CD4-positive, alpha-beta T cell (primary cell): ENCODE measurements at regions not wholly inside any gene's neighbourhood (a gene's known extent, or its start where the extent isn't known, plus 50 kb on each side); places are given as distances from the start of the nearest gene placed in this dataset.

Experiments used
- ATAC-seq: fragments of 200-7000 bp; cut with Tn5 transposase; one replicate; pipeline ENCODE4 v1.10.0; 2022; ENCODE audit warnings: mild to moderate bottlenecking; ENCODE audit not compliant: poor library complexity
- CTCF ChIA-PET: fragments of 350-600 bp; sonication (Branson Sonifier 250); formaldehyde crosslinking; loops from one replicate; lab custom pipeline; 2021; ENCODE audit warnings: antibody characterized with exemption, inconsistent platforms; lab: Charles Lee
- POLR2A ChIA-PET: fragments of 350-600 bp; sonication (Branson Sonifier 250); formaldehyde crosslinking; loops from one replicate; lab custom pipeline; 2021; ENCODE audit warnings: antibody characterized with exemption, inconsistent platforms; lab: Charles Lee
- DNase-seq, 14 experiments: peaks; one replicate each; pipeline ENCODE4 v3.0.0-alpha.2; 2013 to 2020; ENCODE audit warnings: mixed read lengths in 2 of 14
- H3K27ac ChIP-seq, 2 donors: one replicate each; pipeline versions ENCODE4 v1.5.1 to v1.7.0; 2013; ENCODE audit warnings: low read length in 2 of 2, low read depth in 1 of 2, mild to moderate bottlenecking in 1 of 2
- H3K27me3 ChIP-seq, 2 experiments: 1 replicate in 1 of 2; 2 replicates in 1 of 2; pipeline versions ENCODE4 v1.6.1 to v1.7.0; 2013; ENCODE audit warnings: low read length in 2 of 2, control low read depth in 1 of 2, mild to moderate bottlenecking in 1 of 2, moderate library complexity in 1 of 2; ENCODE audit not compliant: insufficient read depth in 2 of 2, control insufficient read depth in 1 of 2
- H3K36me3 ChIP-seq: one replicate; pipeline ENCODE4 v1.6.1; 2013; ENCODE audit warnings: low read length, control low read depth; ENCODE audit not compliant: insufficient read depth
- H3K4me1 ChIP-seq: one replicate; pipeline ENCODE4 v1.6.1; 2013; ENCODE audit warnings: low read length, control low read depth; ENCODE audit not compliant: insufficient read depth
- H3K4me3 ChIP-seq: one replicate; pipeline ENCODE4 v1.5.1; 2013; ENCODE audit warnings: mild to moderate bottlenecking, low read length, moderate library complexity
- H3K9me3 ChIP-seq, 2 experiments: 1 replicate in 1 of 2; 2 replicates in 1 of 2; pipeline versions ENCODE4 v1.6.1 to v1.7.0; 2013; ENCODE audit warnings: low read length in 2 of 2, mild to moderate bottlenecking in 2 of 2, control low read depth in 1 of 2, moderate library complexity in 1 of 2; ENCODE audit not compliant: control insufficient read depth in 1 of 2, insufficient read depth in 1 of 2
- H3K27ac Mint-ChIP-seq: one replicate; pipeline ENCODE4 v1.8.0; 2020; ENCODE audit warnings: mixed read lengths
- H3K27me3 Mint-ChIP-seq: one replicate; pipeline ENCODE4 v1.8.0; 2021; ENCODE audit warnings: mixed read lengths
- H3K36me3 Mint-ChIP-seq: one replicate; pipeline ENCODE4 v1.8.0; 2021; ENCODE audit warnings: low read depth, mixed read lengths
- H3K4me1 Mint-ChIP-seq: one replicate; pipeline ENCODE4 v1.8.0; 2021; ENCODE audit warnings: low read depth, mixed read lengths
- H3K4me3 Mint-ChIP-seq: one replicate; pipeline ENCODE4 v1.8.0; 2020; ENCODE audit warnings: mild to moderate bottlenecking, mixed read lengths
- H3K9me3 Mint-ChIP-seq: one replicate; pipeline ENCODE4 v1.8.0; 2020; ENCODE audit warnings: mixed read lengths
- CTCF ChIP-seq: fragments of 200-600 bp; IDR thresholded peaks from one replicate; pipeline ENCODE4 v1.8.0; 2022; ENCODE audit warnings: antibody characterized with exemption, mild to moderate bottlenecking
- intact Hi-C, 2 experiments: fragments of 100-400 bp; cut with DNase I in 1 of 2; cut with micrococcal nuclease in 1 of 2; formaldehyde crosslinking; loops; one replicate each; pipeline versions ENCODE4 v1.15.1 to v1.9.0; 2023 to 2025; cut with DNase I, micrococcal nuclease

- H3K27ac Mint-ChIP-seq: no peak overlapping the region
- Histone ChIP-seq H3K9me3 (peaks cover 0 to 3% of the 10 kb centered on the region in 2 experiments), H3K27ac (no peak overlapping the region), H3K27me3 (no peaks in the 10 kb centered on the region), H3K36me3 (no peaks in the 10 kb centered on the region), H3K4me3 (no peak overlapping the region), H3K4me1 (peaks cover 4% of the 10 kb centered on the region)
- ChIA-PET CTCF (no interaction called here), POLR2A (no interaction called here)
- no peak overlapping the region for H3K4me3 Mint-ChIP-seq
- peaks cover 6% of the 10 kb centered on the region for H3K4me1 Mint-ChIP-seq
- intact Hi-C loops: no loop called here
- no peak for TF ChIP-seq CTCF
- DNase-seq (no peak), ATAC-seq (no peak)
- no peaks in the 10 kb centered on the region for H3K27me3 Mint-ChIP-seq
- no peaks in the 10 kb centered on the region for H3K36me3 Mint-ChIP-seq
- peaks cover 2% of the 10 kb centered on the region for H3K9me3 Mint-ChIP-seq
Observed at GRCh38 chr1:55381983-55382382, 166.8 kb upstream of the USP24 start.

- Mint-ChIP-seq H3K4me3 (no peak overlapping the region), H3K27ac (no peak overlapping the region)
- no peak for TF ChIP-seq CTCF
Observed at GRCh38 chr1:55381491-55381890, 166.3 kb upstream of the USP24 start.

GRCh38 chr1:55380355-55380970 is 165.3 kb upstream of the USP24 start:
- no peaks in the 10 kb centered on the region for H3K27me3 ChIP-seq
- ChIA-PET POLR2A (no interaction called here), CTCF (no interaction called here)
- Mint-ChIP-seq H3K4me1 (peaks cover 6% of the 10 kb centered on the region), H3K4me3 (no peak overlapping the region), H3K27ac (no peak overlapping the region), H3K27me3 (no peaks in the 10 kb centered on the region), H3K9me3 (no peaks in the 10 kb centered on the region), H3K36me3 (no peaks in the 10 kb centered on the region)
- H3K4me3 ChIP-seq: no peak overlapping the region
- no peak overlapping the region for H3K27ac ChIP-seq
- no peaks in the 10 kb centered on the region for H3K9me3 ChIP-seq
- intact Hi-C loops: no loop called here
- no peaks in the 10 kb centered on the region for H3K36me3 ChIP-seq
- no peak for TF ChIP-seq CTCF
- DNase-seq (no peak), ATAC-seq (no peak)
- H3K4me1 ChIP-seq: peaks cover 4% of the 10 kb centered on the region

More at GRCh38 chr1:55381491-55381890, 166.3 kb upstream of the USP24 start:
- Histone ChIP-seq H3K4me1 (peaks cover 4% of the 10 kb centered on the region), H3K27me3 (no peaks in the 10 kb centered on the region), H3K9me3 (peaks cover 0 to 3% of the 10 kb centered on the region in 2 experiments), H3K27ac (no peak overlapping the region), H3K36me3 (no peaks in the 10 kb centered on the region), H3K4me3 (no peak overlapping the region)
- POLR2A ChIA-PET: no interaction called here
- Mint-ChIP-seq H3K9me3 (peaks cover 2% of the 10 kb centered on the region), H3K27me3 (no peaks in the 10 kb centered on the region), H3K36me3 (no peaks in the 10 kb centered on the region), H3K4me1 (peaks cover 6% of the 10 kb centered on the region)
- ATAC-seq: no peak
- DNase-seq: no peak
- intact Hi-C loops: no loop called here
- CTCF ChIA-PET: no interaction called here
